A673 (cell line): ENCODE measurements at regions not wholly inside any gene's neighbourhood (a gene's known extent, or its start where the extent isn't known, plus 50 kb on each side); places are given as distances from the start of the nearest gene placed in this dataset.

ENCODE experiments used
- BruUV-seq: library from RNA; stranded (reverse); fragments of 400-500 nt; replicated peaks from 2 replicates; lab custom pipeline; 2021; lab: Mats Ljungman, UMichigan
- CTCF ChIA-PET: fragments of 300-600 bp; sonication (Branson Sonifier 250); formaldehyde crosslinking; loops from one replicate; lab custom pipeline; 2022; ENCODE audit warnings: antibody characterized with exemption; lab: Charles Lee
- POLR2A ChIA-PET: fragments of 300-600 bp; sonication (Branson Sonifier 250); formaldehyde crosslinking; loops from one replicate; lab custom pipeline; 2022; ENCODE audit warnings: antibody characterized with exemption; ENCODE audit not compliant: low non-redundant PET; lab: Charles Lee
- DNase-seq: peaks from one replicate; pipeline ENCODE4 v3.0.0-alpha.2; 2015; ENCODE audit warnings: low spot score
- H3K27ac ChIP-seq: fragments of 200-600 bp; sonication (generic); 2 replicates; pipeline ENCODE4 v1.5.1; 2016; ENCODE audit warnings: mixed run types, low read depth, mild to moderate bottlenecking, mixed read lengths, antibody characterized with exemption, low read length; ENCODE audit not compliant: poor library complexity, severe bottlenecking
- H3K27me3 ChIP-seq: fragments of 200-600 bp; sonication (generic); replicated peaks from 2 replicates; pipeline ENCODE4 v1.6.1; 2017; ENCODE audit warnings: mixed run types, low read depth, mild to moderate bottlenecking, mixed read lengths, antibody characterized with exemption, low read length; ENCODE audit not compliant: insufficient read depth, poor library complexity
- H3K36me3 ChIP-seq: fragments of 200-600 bp; sonication (generic); 2 replicates; pipeline ENCODE4 v1.6.1; 2016; ENCODE audit warnings: mixed run types, mild to moderate bottlenecking, mixed read lengths, antibody characterized with exemption, low read length; ENCODE audit not compliant: insufficient read depth, poor library complexity, severe bottlenecking
- H3K4me1 ChIP-seq: fragments of 200-600 bp; sonication (generic); 2 replicates; pipeline ENCODE4 v1.6.1; 2017; ENCODE audit warnings: mixed run types, mild to moderate bottlenecking, mixed read lengths, antibody characterized with exemption, low read length; ENCODE audit not compliant: insufficient read depth, poor library complexity, severe bottlenecking
- H3K4me3 ChIP-seq: fragments of 200-600 bp; sonication (generic); 2 replicates; pipeline ENCODE4 v1.5.1; 2016; ENCODE audit warnings: low read depth, mixed run types, mild to moderate bottlenecking, mixed read lengths, low read length; ENCODE audit not compliant: poor library complexity, severe bottlenecking
- H3K9me3 ChIP-seq: fragments of 200-600 bp; sonication (generic); 2 replicates; pipeline ENCODE4 v1.6.1; 2016; ENCODE audit warnings: mixed run types, low read depth, mild to moderate bottlenecking, mixed read lengths, antibody characterized with exemption, low read length; ENCODE audit not compliant: poor library complexity, severe bottlenecking
- EZH2 ChIP-seq: fragments of 200-600 bp; sonication (generic); IDR thresholded peaks from 2 replicates; pipeline ENCODE4 v1.6.1; 2017; ENCODE audit warnings: borderline replicate concordance, low read depth, mild to moderate bottlenecking, mixed read lengths, antibody characterized with exemption, low read length; ENCODE audit not compliant: poor library complexity, severe bottlenecking
- intact Hi-C: fragments of 100-400 bp; cut with micrococcal nuclease; formaldehyde crosslinking; loops from one replicate; pipeline ENCODE4 v1.10.0; 2022; ENCODE audit not compliant: unreplicated experiment
- TF ChIP-seq, protein P1 (sequence below): fragments of 300-800, 200-600 bp; sonication (generic); conservative IDR thresholded peaks from 2 replicates; pipeline ENCODE4 v1.5.1; 2017; ENCODE audit warnings: low read depth, mild to moderate bottlenecking, antibody characterized with exemption, low read length, moderate library complexity, mixed read lengths

DNA sequence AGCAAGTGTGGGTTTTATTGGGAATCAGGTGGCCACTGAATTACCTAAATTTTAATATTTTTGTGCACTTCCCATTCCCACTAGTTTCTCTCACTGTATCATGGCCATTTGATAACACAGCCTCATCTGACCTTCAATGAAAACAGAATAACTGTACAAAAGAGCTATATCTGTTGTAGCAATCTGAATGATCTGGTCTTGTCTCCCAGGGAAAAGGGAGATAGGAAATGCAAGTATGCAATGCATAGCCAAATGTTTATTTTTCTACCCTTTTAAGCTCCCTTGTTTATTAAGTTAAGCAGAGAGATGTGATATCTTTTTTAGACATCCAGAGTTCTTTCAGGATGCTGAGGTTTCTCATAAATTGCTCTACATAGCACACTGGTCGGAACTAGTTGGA lies 288.3 kb upstream of the CLINT1 start:
- H3K4me1 ChIP-seq = no peaks in the 10 kb centered on the region
- H3K27ac ChIP-seq = no peak overlapping the region
- ChIA-PET CTCF (no interaction called here), POLR2A (no interaction called here)
- H3K36me3 ChIP-seq = no peaks in the 10 kb centered on the region
- intact Hi-C loops = no loop called here
- H3K9me3 ChIP-seq = no peaks in the 10 kb centered on the region
- DNase-seq = no peak
- BruUV-seq = no TSS peak
- no peak overlapping the region for H3K4me3 ChIP-seq
- no peaks in the 10 kb centered on the region for H3K27me3 ChIP-seq
- TF ChIP-seq EZH2 = no peak
- TF ChIP-seq, protein P1, sequence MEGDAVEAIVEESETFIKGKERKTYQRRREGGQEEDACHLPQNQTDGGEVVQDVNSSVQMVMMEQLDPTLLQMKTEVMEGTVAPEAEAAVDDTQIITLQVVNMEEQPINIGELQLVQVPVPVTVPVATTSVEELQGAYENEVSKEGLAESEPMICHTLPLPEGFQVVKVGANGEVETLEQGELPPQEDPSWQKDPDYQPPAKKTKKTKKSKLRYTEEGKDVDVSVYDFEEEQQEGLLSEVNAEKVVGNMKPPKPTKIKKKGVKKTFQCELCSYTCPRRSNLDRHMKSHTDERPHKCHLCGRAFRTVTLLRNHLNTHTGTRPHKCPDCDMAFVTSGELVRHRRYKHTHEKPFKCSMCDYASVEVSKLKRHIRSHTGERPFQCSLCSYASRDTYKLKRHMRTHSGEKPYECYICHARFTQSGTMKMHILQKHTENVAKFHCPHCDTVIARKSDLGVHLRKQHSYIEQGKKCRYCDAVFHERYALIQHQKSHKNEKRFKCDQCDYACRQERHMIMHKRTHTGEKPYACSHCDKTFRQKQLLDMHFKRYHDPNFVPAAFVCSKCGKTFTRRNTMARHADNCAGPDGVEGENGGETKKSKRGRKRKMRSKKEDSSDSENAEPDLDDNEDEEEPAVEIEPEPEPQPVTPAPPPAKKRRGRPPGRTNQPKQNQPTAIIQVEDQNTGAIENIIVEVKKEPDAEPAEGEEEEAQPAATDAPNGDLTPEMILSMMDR = no peak

DNA sequence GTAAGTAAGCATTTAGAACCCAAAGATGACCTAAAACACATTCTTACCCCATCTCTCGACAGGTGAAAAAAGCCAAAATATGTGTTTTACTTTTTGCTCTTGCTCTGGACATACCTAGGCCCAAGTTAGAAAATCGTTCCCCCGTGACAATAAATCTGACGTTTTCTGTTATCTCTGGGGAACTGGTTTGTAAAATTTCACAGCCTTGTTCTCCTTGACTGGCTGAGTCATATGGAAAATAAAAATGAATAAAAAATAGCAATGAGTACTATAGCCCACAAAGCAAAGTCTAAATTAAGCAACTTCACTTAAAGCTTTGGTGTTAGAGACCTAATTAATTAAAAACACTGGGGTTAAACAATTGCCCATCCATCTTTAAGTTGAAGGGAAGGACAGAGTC lies 286.9 kb upstream of the CLINT1 start:
- TF ChIP-seq, protein P1 = no peak
- no peak for TF ChIP-seq EZH2

DNA sequence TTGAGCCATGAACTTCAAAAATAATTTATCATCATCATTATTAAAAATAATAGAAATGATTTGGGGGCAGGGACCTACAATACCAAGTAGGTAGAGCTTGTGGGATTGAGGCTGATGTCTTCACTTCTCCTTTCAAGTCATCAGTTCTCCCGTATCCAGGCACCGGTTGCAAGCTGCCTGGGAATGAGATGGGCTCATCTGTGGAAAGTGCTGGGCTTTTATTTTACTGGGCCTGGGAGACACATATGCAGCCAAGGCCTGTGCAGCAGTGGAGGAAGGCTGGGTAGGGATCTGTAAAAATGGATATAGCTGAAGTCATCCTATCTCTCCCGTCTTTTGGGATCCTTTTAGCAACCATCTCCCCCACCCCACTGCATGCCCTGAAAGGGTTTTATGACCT lies 284.1 kb upstream of the CLINT1 start:
- no peak overlapping the region for H3K27ac ChIP-seq
- ChIA-PET POLR2A (no interaction called here), CTCF (no interaction called here)
- DNase-seq = no peak
- no peak for TF ChIP-seq EZH2
- TF ChIP-seq, protein P1 = no peak
- H3K9me3 ChIP-seq = no peaks in the 10 kb centered on the region
- H3K27me3 ChIP-seq = no peaks in the 10 kb centered on the region
- no TSS peak for BruUV-seq
- H3K36me3 ChIP-seq = no peaks in the 10 kb centered on the region
- no peak overlapping the region for H3K4me3 ChIP-seq
- H3K4me1 ChIP-seq = no peaks in the 10 kb centered on the region
- intact Hi-C loops = no loop called here

More for the DNA sequence above, 286.9 kb upstream of the CLINT1 start:
- no peak for DNase-seq
- CTCF ChIA-PET = no interaction called here
- H3K4me1 ChIP-seq = no peaks in the 10 kb centered on the region
- no peak overlapping the region for H3K4me3 ChIP-seq
- no peaks in the 10 kb centered on the region for H3K9me3 ChIP-seq
- POLR2A ChIA-PET = no interaction called here
- intact Hi-C loops = no loop called here
- H3K27me3 ChIP-seq = no peaks in the 10 kb centered on the region
- no TSS peak for BruUV-seq
- H3K27ac ChIP-seq = no peak overlapping the region
- H3K36me3 ChIP-seq = no peaks in the 10 kb centered on the region
